Adrenal gland (tissue), 9 donors: ENCODE measurements at regions not wholly inside any gene's neighbourhood (a gene's known extent, or its start where the extent isn't known, plus 50 kb on each side); places are given as distances from the start of the nearest gene placed in this dataset.

Experiments used
- DNase-seq, 7 donors: peaks; one replicate each; pipeline ENCODE4 v3.0.0-alpha.2; 2019 to 2020
- H3K27ac ChIP-seq, 5 donors: fragments of 200-600 bp; sonication (generic) in 4 of 5; 1 replicate in 3 of 5; 2 replicates in 2 of 5; pipeline versions ENCODE4 v1.5.1 to v1.8.0; 2016 to 2020; ENCODE audit warnings: mild to moderate bottlenecking in 1 of 5
- H3K27me3 ChIP-seq: fragments of 200-600 bp; 2 replicates; pipeline ENCODE4 v1.8.0; 2021
- H3K36me3 ChIP-seq, 2 donors: fragments of 200-600 bp; replicated peaks in 1 of 2; 1 replicate in 1 of 2; 2 replicates in 1 of 2; pipeline versions ENCODE4 v1.5.1 to v1.8.0; 2018 to 2022
- H3K4me1 ChIP-seq, 2 donors: fragments of 200-600 bp; replicated peaks in 1 of 2; 1 replicate in 1 of 2; 2 replicates in 1 of 2; pipeline versions ENCODE4 v1.5.1 to v1.8.0; 2018 to 2021
- H3K4me3 ChIP-seq, 4 donors: fragments of 200-600 bp; sonication (generic) in 3 of 4; one replicate each; pipeline ENCODE4 v1.5.1; 2016 to 2018
- H3K9me3 ChIP-seq, 3 donors: fragments of 200-600 bp; sonication (generic) in 1 of 3; replicated peaks in 1 of 3; 1 replicate in 2 of 3; 2 replicates in 1 of 3; pipeline versions ENCODE4 v1.5.1 to v1.8.0; 2016 to 2021
- POLR2A ChIP-seq, 2 donors: fragments of 450-650 bp; IDR thresholded peaks; one replicate each; pipeline ENCODE4 v1.6.1; 2017; ENCODE audit warnings: antibody characterized with exemption in 2 of 2, mild to moderate bottlenecking in 2 of 2, moderate library complexity in 1 of 2
- WGBS, 4 donors: extraction: QIAGEN DNeasy Blood & Tissue Kit in 2 of 4; methylation state at CpG; one replicate each; pipeline versions ENCODE4 v1.1.5 to v1.1.7; 2013 to 2017; 5-methylcytosine and 5-hydroxymethylcytosine counted together
- intact Hi-C, 2 donors: fragments of 100-400 bp; cut with DNase I; formaldehyde crosslinking; loops; one replicate each; pipeline versions ENCODE4 v1.14.1 to v1.15.0; 2022 to 2023
- TF ChIP-seq, protein P1 (sequence below), 6 experiments: fragments of 450-650 bp in 4 of 6; fragments of 200-600 bp in 2 of 6; sonication (generic) in 1 of 6; IDR thresholded peaks; 1 replicate in 5 of 6; 2 replicates in 1 of 6; pipeline versions ENCODE4 v1.5.1 to v1.8.0; 2016 to 2021; ENCODE audit warnings: antibody characterized with exemption in 6 of 6, mild to moderate bottlenecking in 2 of 6, moderate library complexity in 1 of 6
- donor health status: healthy with polysubstance abuse.
- donor health status: Bipolar disorder and iron deficiency.
- donor health status: DM: yes; HTN: yes; CAD: no.
- donor health status: DM: no; HTN: no; CAD: no.
- donor health status: DM: no; HTN: no; CAD: no.

DNA sequence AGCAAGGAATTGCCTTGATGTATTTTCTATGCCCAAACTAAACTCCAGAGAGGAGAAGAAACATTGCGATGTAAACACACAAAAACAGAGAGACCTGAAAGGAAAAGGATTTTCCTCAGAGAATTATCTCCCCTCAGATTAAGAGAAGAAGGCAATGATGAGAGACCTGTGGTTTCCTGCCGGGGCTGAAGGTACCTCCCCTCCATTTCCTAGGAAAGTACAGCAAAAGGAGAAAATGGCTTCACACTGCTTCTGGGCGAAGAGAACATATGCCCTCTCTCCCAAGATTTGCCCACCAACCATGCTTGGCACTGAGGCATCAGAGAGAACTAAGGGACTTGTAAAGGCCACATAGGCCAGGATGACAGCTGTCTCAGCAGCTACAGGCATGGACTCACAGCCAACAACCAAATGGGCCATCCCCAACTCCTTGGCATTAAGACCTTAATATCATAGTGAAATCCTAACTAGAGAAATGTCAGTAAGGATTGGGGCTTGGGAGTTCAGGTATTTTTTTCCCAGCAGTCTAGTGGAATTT, 523.0 kb downstream of the PTPRC start:
- no peaks in the 10 kb centered on the region for H3K27me3 ChIP-seq
- TF ChIP-seq, protein P1, sequence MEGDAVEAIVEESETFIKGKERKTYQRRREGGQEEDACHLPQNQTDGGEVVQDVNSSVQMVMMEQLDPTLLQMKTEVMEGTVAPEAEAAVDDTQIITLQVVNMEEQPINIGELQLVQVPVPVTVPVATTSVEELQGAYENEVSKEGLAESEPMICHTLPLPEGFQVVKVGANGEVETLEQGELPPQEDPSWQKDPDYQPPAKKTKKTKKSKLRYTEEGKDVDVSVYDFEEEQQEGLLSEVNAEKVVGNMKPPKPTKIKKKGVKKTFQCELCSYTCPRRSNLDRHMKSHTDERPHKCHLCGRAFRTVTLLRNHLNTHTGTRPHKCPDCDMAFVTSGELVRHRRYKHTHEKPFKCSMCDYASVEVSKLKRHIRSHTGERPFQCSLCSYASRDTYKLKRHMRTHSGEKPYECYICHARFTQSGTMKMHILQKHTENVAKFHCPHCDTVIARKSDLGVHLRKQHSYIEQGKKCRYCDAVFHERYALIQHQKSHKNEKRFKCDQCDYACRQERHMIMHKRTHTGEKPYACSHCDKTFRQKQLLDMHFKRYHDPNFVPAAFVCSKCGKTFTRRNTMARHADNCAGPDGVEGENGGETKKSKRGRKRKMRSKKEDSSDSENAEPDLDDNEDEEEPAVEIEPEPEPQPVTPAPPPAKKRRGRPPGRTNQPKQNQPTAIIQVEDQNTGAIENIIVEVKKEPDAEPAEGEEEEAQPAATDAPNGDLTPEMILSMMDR (IDR thresholded peaks at IDR 0.05): no peak
- TF ChIP-seq POLR2A (IDR thresholded peaks at IDR 0.05): no peak
- H3K36me3 ChIP-seq: no peaks in the 10 kb centered on the region
- H3K27ac ChIP-seq: no peak overlapping the region
- no peak overlapping the region for H3K4me3 ChIP-seq
- 75 to 93% (median 86%) methylated on average over 3 of the region's 3 CpGs for WGBS, 4 donors
- H3K4me1 ChIP-seq: no peaks in the 10 kb centered on the region
- DNase-seq: no peak
- no peaks in the 10 kb centered on the region for H3K9me3 ChIP-seq
- intact Hi-C loops: no loop called here

DNA sequence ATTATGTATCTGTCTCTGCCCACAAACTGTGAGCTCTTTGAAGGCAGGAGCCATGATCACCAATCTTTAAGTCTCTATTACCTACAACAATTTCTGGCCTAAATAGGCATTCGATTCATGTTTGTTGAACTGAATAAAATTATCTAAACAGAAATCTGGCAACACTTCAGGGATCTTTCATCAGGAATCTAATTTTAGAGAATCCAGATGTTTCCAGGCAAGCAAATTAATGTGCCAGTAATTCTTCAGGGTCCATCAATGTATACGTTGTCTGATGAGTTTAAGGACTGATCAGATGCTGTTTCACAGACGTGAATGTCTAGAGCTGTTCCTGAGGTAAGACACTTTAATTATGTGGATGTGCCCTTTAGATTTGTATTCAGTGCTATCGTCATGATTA, 524.4 kb downstream of the PTPRC start:
- Histone ChIP-seq H3K4me1 (no peaks in the 10 kb centered on the region), H3K27me3 (no peaks in the 10 kb centered on the region), H3K9me3 (no peaks in the 10 kb centered on the region), H3K36me3 (no peaks in the 10 kb centered on the region), H3K27ac (no peak overlapping the region), H3K4me3 (no peak overlapping the region)
- no peak for DNase-seq
- TF ChIP-seq POLR2A (IDR thresholded peaks at IDR 0.05): no peak
- TF ChIP-seq, protein P1 (IDR thresholded peaks at IDR 0.05): no peak
- intact Hi-C loops: no loop called here
- 60 to 66% (median 63%) methylated on average over 4 of the region's 4 CpGs for WGBS, 4 donors

DNA sequence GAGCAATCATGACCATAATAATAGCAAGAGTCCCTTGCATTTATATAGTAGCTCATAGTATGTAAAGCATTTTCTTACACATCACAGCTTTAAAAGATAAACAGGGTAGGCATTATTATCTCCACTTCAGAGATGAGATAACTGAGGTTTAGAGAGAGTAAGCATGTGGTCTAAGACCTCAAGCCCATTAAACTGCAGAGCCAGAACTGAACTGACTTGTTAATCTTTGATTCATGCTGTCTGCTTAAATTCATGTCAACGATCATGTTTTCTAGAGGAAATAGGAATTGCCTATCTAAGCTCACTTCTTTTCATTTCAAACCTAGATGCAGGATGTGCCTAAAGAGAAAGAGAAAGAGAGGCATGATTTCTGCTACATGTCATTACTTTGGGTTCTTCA, 524.8 kb downstream of the PTPRC start:
- H3K9me3 ChIP-seq: no peaks in the 10 kb centered on the region
- no peak overlapping the region for H3K4me3 ChIP-seq
- 61 to 65% (median 63%) methylated on average over 1 of the region's 1 CpG for WGBS, 4 donors
- TF ChIP-seq POLR2A (IDR thresholded peaks at IDR 0.05): no peak
- TF ChIP-seq, protein P1 (IDR thresholded peaks at IDR 0.05): no peak
- H3K36me3 ChIP-seq: no peaks in the 10 kb centered on the region
- no peak overlapping the region for H3K27ac ChIP-seq
- H3K4me1 ChIP-seq: no peaks in the 10 kb centered on the region
- intact Hi-C loops: no loop called here
- H3K27me3 ChIP-seq: no peaks in the 10 kb centered on the region
- DNase-seq: no peak

DNA sequence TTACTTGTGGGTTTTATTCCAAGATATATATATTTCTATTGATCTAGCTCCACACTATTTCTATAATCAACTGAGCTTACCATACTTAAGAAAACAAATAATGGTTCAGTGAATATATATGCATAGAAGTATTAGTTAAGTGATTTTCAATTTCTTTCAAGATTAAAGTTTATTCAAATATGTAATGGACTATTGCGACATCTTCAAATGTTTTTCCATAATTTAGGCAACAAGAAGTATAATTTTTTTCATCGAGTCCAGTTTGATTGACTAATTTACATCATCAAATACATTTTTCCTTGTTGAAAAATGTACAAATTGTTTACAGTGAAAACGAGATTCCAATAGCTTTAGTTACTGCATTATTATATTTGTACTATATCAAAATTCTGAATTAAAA, 528.6 kb downstream of the PTPRC start:
- intact Hi-C loops: no loop called here
- TF ChIP-seq, protein P1 (IDR thresholded peaks at IDR 0.05): no peak
- no peak for TF ChIP-seq POLR2A (IDR thresholded peaks at IDR 0.05)
- WGBS, 4 donors: 70 to 78% (median 74%) methylated on average over 3 of the region's 3 CpGs
- no peak for DNase-seq
- H3K4me1 ChIP-seq: no peaks in the 10 kb centered on the region
- no peaks in the 10 kb centered on the region for H3K36me3 ChIP-seq
- no peaks in the 10 kb centered on the region for H3K27me3 ChIP-seq
- no peak overlapping the region for H3K27ac ChIP-seq
- H3K4me3 ChIP-seq: no peak overlapping the region
- H3K9me3 ChIP-seq: no peaks in the 10 kb centered on the region
